Suprapubic skin (tissue), 4 donors: ENCODE measurements at regions not wholly inside any gene's neighbourhood (a gene's known extent, or its start where the extent isn't known, plus 50 kb on each side); places are given as distances from the start of the nearest gene placed in this dataset.

Source experiments
- CTCF ChIP-seq, 2 donors: fragments of 200-600 bp in 1 of 2; fragments of 450-650 bp in 1 of 2; sonication (generic) in 1 of 2; IDR thresholded peaks; one replicate each; pipeline ENCODE4 v1.5.1; 2016 to 2019; ENCODE audit warnings: antibody characterized with exemption in 2 of 2, mild to moderate bottlenecking in 1 of 2, moderate library complexity in 1 of 2
- POLR2A ChIP-seq, 2 donors: fragments of 450-650 bp; IDR thresholded peaks; one replicate each; pipeline ENCODE4 v1.6.1; 2017; ENCODE audit warnings: antibody characterized with exemption in 2 of 2, mild to moderate bottlenecking in 2 of 2, moderate library complexity in 2 of 2
- POLR2AphosphoS5 ChIP-seq, 3 donors: sonication (generic); formaldehyde crosslinking; IDR thresholded peaks; one replicate each; pipeline ENCODE4 v1.6.1; 2017; ENCODE audit warnings: antibody characterized with exemption in 3 of 3

GRCh38 chr3:34793057-34793456 is 846.3 kb upstream of the ARPP21 start:
- TF ChIP-seq CTCF (IDR thresholded peaks at IDR 0.05) = no peak
- TF ChIP-seq POLR2AphosphoS5 (IDR thresholded peaks at IDR 0.05) = no peak
- TF ChIP-seq POLR2A (IDR thresholded peaks at IDR 0.05) = no peak
